Fibroblast of lung (primary cell): ENCODE measurements at regions not wholly inside any gene's neighbourhood (a gene's known extent, or its start where the extent isn't known, plus 50 kb on each side); places are given as distances from the start of the nearest gene placed in this dataset.
"Not testable (repeated sequence)": the region's sequence is repeated elsewhere in the genome, so short reads cannot be mapped to it uniquely, and the experiment has no call there.

Experiments
- DNase-seq, 2 donors: peaks; one replicate each; pipeline versions ENCODE4 v3.0.0 to v3.0.0-alpha.2; 2010; ENCODE audit warnings: low read depth in 2 of 2
- H2AFZ ChIP-seq: 2 replicates; pipeline ENCODE4 v1.5.1; 2012; ENCODE audit warnings: low read length, control low read depth, inconsistent platforms
- H3K27ac ChIP-seq: 2 replicates; pipeline ENCODE4 v1.5.1; 2011; ENCODE audit warnings: low read length, control low read depth; ENCODE audit not compliant: insufficient read depth
- H3K27me3 ChIP-seq: 2 replicates; pipeline ENCODE4 v1.5.1; 2011; ENCODE audit warnings: mild to moderate bottlenecking, low read length; ENCODE audit not compliant: control insufficient read depth, insufficient read depth
- H3K36me3 ChIP-seq: 2 replicates; pipeline ENCODE4 v1.5.1; 2011; ENCODE audit warnings: low read length; ENCODE audit not compliant: control insufficient read depth, insufficient read depth
- H3K4me1 ChIP-seq: 2 replicates; pipeline ENCODE4 v1.5.1; 2011; ENCODE audit warnings: low read length; ENCODE audit not compliant: control insufficient read depth, insufficient read depth; ENCODE audit errors: extremely low read depth
- H3K4me2 ChIP-seq: 2 replicates; pipeline ENCODE4 v1.5.1; 2011; ENCODE audit warnings: low read length, control low read depth; ENCODE audit not compliant: insufficient read depth; ENCODE audit errors: extremely low read depth
- H3K4me3 ChIP-seq, 4 experiments: fragments of 200-600 bp in 1 of 4; sonication (generic) in 1 of 4; replicated peaks in 1 of 4; 2 replicates each; pipeline ENCODE4 v1.5.1; 2011 to 2016; ENCODE audit warnings: low read length in 4 of 4, low read depth in 3 of 4, mild to moderate bottlenecking in 3 of 4, control low read depth in 2 of 4, inconsistent platforms in 1 of 4, mixed read lengths in 1 of 4; ENCODE audit not compliant: insufficient read depth in 1 of 4; ENCODE audit errors: control extremely low read depth in 1 of 4
- H3K79me2 ChIP-seq: 2 replicates; pipeline ENCODE4 v1.5.1; 2012; ENCODE audit warnings: mild to moderate bottlenecking, low read length, inconsistent platforms; ENCODE audit not compliant: control insufficient read depth, insufficient read depth
- H3K9ac ChIP-seq: 2 replicates; pipeline ENCODE4 v1.5.1; 2011; ENCODE audit warnings: mild to moderate bottlenecking, low read length, control low read depth; ENCODE audit not compliant: insufficient read depth
- H3K9me3 ChIP-seq: 2 replicates; pipeline ENCODE4 v1.5.1; 2012; ENCODE audit warnings: low read depth, low read length; ENCODE audit not compliant: control insufficient read depth, insufficient read depth
- H4K20me1 ChIP-seq: 2 replicates; pipeline ENCODE4 v1.5.1; 2011; ENCODE audit warnings: low read length; ENCODE audit not compliant: control insufficient read depth, insufficient read depth; ENCODE audit errors: extremely low read depth
- EZH2 ChIP-seq: IDR thresholded peaks from 2 replicates; pipeline ENCODE4 v1.5.1; 2012; ENCODE audit warnings: low read length, control low read depth, mild to moderate bottlenecking; ENCODE audit errors: missing control alignments
- TF ChIP-seq, protein P1 (sequence below), 2 donors: IDR thresholded peaks in 1 of 2; conservative IDR thresholded peaks in 1 of 2; 1 replicate in 1 of 2; 2 replicates in 1 of 2; pipeline ENCODE4 v1.5.1; 2011 to 2012; ENCODE audit warnings: low read length in 2 of 2, control low read depth in 1 of 2, inconsistent platforms in 1 of 2, low read depth in 1 of 2, mild to moderate bottlenecking in 1 of 2

DNA sequence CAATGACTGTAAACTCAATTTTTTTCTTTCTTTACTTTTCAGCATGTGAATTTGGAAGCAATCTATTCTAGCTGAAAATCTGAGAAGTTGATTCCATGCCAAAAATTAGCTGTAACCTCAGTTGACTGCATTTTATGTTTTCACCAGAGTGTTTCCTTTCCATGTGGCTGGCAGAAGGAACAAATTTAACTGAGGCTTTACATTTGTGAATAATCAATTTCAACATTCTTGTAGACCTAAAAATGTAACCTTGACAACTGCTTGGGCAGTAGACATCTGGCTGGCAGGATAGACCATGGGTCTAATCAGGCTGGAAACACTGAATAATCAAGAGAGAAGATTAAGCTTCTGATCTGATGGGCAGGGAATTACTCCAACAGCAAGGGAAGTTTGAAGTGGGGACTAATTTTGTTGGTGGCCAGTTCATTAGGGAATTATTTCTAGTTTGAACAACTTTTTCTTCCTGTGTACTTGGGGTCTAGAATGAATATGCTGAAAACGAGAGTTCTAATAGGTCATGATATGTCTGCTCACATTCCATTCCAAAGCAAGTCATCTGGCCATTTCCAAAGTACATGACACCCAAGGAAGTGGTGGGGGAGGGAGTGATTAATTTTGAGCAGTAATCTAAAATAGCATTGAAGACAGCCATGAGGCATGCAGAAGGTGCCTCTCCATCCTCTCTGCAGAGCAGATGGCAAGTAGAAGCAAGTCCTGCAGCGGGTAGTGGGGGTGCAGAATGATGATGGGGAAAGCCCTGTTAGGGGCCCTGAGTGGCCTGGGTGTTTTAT is 68.2 kb downstream of the ATP23 start:
- no peak overlapping the region for H3K4me2 ChIP-seq
- no peak overlapping the region for H3K9ac ChIP-seq
- no peak overlapping the region for H3K27ac ChIP-seq
- no peaks in the 10 kb centered on the region for H4K20me1 ChIP-seq
- H2AFZ ChIP-seq = no peak overlapping the region
- no peaks in the 10 kb centered on the region for H3K27me3 ChIP-seq
- H3K4me3 ChIP-seq = no peak overlapping the region
- no peak for TF ChIP-seq EZH2
- TF ChIP-seq, protein P1, sequence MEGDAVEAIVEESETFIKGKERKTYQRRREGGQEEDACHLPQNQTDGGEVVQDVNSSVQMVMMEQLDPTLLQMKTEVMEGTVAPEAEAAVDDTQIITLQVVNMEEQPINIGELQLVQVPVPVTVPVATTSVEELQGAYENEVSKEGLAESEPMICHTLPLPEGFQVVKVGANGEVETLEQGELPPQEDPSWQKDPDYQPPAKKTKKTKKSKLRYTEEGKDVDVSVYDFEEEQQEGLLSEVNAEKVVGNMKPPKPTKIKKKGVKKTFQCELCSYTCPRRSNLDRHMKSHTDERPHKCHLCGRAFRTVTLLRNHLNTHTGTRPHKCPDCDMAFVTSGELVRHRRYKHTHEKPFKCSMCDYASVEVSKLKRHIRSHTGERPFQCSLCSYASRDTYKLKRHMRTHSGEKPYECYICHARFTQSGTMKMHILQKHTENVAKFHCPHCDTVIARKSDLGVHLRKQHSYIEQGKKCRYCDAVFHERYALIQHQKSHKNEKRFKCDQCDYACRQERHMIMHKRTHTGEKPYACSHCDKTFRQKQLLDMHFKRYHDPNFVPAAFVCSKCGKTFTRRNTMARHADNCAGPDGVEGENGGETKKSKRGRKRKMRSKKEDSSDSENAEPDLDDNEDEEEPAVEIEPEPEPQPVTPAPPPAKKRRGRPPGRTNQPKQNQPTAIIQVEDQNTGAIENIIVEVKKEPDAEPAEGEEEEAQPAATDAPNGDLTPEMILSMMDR (conservative IDR thresholded peaks at IDR 0.05 in 1 of 2, IDR thresholded peaks at IDR 0.05 in 1 of 2; ENCODE audit: low read depth in 1 of 2, low read length in 2 of 2) = no peak
- H3K9me3 ChIP-seq = no peaks in the 10 kb centered on the region
- no peaks in the 10 kb centered on the region for H3K4me1 ChIP-seq
- H3K79me2 ChIP-seq = no peaks in the 10 kb centered on the region
- no peaks in the 10 kb centered on the region for H3K36me3 ChIP-seq
- DNase-seq = peak in 1 of 2 donors; percentile 40

DNA sequence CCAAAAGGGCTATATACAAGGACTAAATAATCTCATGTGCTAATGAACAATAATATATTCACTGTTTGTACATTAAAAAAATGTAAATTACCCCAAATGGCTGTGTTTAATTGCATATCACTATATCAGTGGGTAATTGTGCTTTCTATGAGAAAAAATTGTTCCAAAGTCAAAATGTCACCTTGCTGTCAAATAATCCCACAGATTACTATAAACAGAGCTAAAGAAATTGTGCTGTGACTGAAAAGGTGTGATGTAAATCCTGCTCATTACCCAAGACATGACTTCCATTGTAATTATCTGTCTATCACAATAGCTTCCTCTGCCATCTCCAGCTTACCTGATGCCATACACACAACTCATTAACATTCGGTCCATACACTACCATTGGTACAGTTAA is 70.3 kb downstream of the ATP23 start:
- Histone ChIP-seq H2AFZ (no peak overlapping the region), H3K27ac (no peak overlapping the region), H3K79me2 (no peaks in the 10 kb centered on the region), H3K4me1 (no peaks in the 10 kb centered on the region), H3K9ac (no peak overlapping the region), H3K27me3 (no peaks in the 10 kb centered on the region), H4K20me1 (no peaks in the 10 kb centered on the region), H3K9me3 (no peaks in the 10 kb centered on the region), H3K4me3 (no peak overlapping the region), H3K36me3 (no peaks in the 10 kb centered on the region), H3K4me2 (no peak overlapping the region)
- DNase-seq = no peak
- TF ChIP-seq EZH2 = no peak
- TF ChIP-seq, protein P1 (conservative IDR thresholded peaks at IDR 0.05 in 1 of 2, IDR thresholded peaks at IDR 0.05 in 1 of 2; ENCODE audit: low read depth in 1 of 2, low read length in 2 of 2) = no peak

DNA sequence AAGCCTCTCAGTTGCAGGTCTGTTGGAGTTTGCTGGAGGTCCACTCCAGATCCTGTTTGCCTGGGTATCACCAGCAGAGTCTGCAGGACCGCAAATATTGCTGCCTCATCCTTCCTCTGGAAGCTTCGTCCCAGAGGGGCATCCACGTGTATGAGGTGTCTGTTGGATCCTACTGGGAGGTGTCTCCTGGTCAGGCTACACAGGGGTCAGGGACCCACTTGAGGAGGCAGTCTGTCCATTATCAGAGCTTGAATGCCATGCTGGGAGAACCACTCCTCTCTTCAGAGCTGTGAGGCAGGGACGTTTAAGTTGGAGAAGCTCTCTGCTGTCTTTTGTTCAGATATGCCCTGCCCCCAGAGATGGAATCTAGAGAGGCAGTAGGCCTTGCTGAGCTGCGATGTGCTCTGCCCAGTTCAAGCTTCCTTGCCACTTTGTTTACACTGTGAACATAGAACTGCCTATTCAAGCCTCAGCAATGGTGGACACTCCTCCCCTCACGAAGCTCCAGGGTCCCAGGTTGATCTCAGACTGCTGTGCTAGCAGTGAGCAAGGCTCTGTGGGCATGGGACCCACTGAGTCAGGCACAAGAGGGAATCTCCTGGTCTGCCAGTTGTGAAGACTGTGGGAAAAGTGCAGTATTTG is 81.1 kb downstream of the ATP23 start:
- not testable (repeated sequence) for H3K9ac ChIP-seq, DNase-seq, H3K27ac ChIP-seq, H4K20me1 ChIP-seq, H3K79me2 ChIP-seq, H3K4me1 ChIP-seq, H3K36me3 ChIP-seq, H3K9me3 ChIP-seq, H3K4me2 ChIP-seq, H2AFZ ChIP-seq, H3K4me3 ChIP-seq, H3K27me3 ChIP-seq
